ENCODE measurements at regions not wholly inside any gene's neighbourhood (a gene's known extent, or its start where the extent isn't known, plus 50 kb on each side); places are given as distances from the start of the nearest gene placed in this dataset.

- intact Hi-C loops (cut with DNase I): no loop called here
- no peaks in the 10 kb centered on the region for H3K4me1 ChIP-seq
- H3K36me3 ChIP-seq: no peaks in the 10 kb centered on the region
- no peaks in the 10 kb centered on the region for H3K27me3 ChIP-seq
- no peaks in the 10 kb centered on the region for H3K9me3 ChIP-seq
- H3K4me3 ChIP-seq (replicated peaks in 1 of 3): no peak overlapping the region
- DNase-seq: no peak
- no peak overlapping the region for H3K27ac ChIP-seq
- TF ChIP-seq, protein P1, sequence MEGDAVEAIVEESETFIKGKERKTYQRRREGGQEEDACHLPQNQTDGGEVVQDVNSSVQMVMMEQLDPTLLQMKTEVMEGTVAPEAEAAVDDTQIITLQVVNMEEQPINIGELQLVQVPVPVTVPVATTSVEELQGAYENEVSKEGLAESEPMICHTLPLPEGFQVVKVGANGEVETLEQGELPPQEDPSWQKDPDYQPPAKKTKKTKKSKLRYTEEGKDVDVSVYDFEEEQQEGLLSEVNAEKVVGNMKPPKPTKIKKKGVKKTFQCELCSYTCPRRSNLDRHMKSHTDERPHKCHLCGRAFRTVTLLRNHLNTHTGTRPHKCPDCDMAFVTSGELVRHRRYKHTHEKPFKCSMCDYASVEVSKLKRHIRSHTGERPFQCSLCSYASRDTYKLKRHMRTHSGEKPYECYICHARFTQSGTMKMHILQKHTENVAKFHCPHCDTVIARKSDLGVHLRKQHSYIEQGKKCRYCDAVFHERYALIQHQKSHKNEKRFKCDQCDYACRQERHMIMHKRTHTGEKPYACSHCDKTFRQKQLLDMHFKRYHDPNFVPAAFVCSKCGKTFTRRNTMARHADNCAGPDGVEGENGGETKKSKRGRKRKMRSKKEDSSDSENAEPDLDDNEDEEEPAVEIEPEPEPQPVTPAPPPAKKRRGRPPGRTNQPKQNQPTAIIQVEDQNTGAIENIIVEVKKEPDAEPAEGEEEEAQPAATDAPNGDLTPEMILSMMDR (IDR thresholded peaks at IDR 0.05): no peak
- TF ChIP-seq POLR2A (IDR thresholded peaks at IDR 0.05): no peak
- WGBS, 2 donors: 93 to 94% methylated on average over 1 of the region's 1 CpG
Measured at GRCh38 chr3:36229496-36229895, 150.8 kb upstream of the STAC start.

- intact Hi-C loops (cut with DNase I): no loop called here
- no peaks in the 10 kb centered on the region for H3K9me3 ChIP-seq
- no peaks in the 10 kb centered on the region for H3K4me1 ChIP-seq
Measured at GRCh38 chr3:36232797-36233489, 147.4 kb upstream of the STAC start.

GRCh38 chr3:36244728-36245127 is 135.6 kb upstream of the STAC start:
- H3K36me3 ChIP-seq: no peaks in the 10 kb centered on the region
- no peaks in the 10 kb centered on the region for H3K4me1 ChIP-seq

More at GRCh38 chr3:36232797-36233489, 147.4 kb upstream of the STAC start:
- TF ChIP-seq, protein P1 (IDR thresholded peaks at IDR 0.05): no peak
- no peak for TF ChIP-seq POLR2A (IDR thresholded peaks at IDR 0.05)
- Histone ChIP-seq H3K27me3 (no peaks in the 10 kb centered on the region), H3K27ac (no peak overlapping the region), H3K4me3 (replicated peaks in 1 of 3) (no peak overlapping the region), H3K36me3 (no peaks in the 10 kb centered on the region)
- no peak for DNase-seq

DNA sequence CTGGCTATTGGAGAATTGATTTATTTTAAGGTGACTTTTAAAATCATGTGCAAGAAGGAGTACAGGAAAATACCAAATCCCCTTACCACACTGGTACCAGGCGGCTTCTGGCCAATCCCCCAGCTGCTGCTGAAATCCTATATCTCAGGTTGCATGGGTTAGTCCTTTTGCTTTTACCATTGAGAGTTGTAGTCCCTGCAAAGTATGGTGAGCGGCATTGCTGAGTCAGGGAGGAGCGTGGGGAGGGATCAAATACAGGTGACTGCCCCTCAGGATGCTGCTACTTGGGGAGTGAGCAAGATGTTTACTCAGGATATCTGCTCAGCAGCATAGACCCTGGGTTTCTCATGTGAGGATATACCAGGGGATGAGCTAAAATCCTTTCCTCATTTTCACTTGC is 131.9 kb upstream of the STAC start:
- no peaks in the 10 kb centered on the region for H3K4me1 ChIP-seq
- H3K27me3 ChIP-seq: no peaks in the 10 kb centered on the region
- H3K27ac ChIP-seq: no peak overlapping the region
- H3K36me3 ChIP-seq: no peaks in the 10 kb centered on the region
- DNase-seq: no peak
- TF ChIP-seq, protein P1 (IDR thresholded peaks at IDR 0.05): no peak
- TF ChIP-seq POLR2A (IDR thresholded peaks at IDR 0.05): no peak
- no peaks in the 10 kb centered on the region for H3K9me3 ChIP-seq
- no peak overlapping the region for H3K4me3 ChIP-seq (replicated peaks in 1 of 3)
- intact Hi-C loops (cut with DNase I): no loop called here
- WGBS, 2 donors: 83% methylated on average over 3 of the region's 3 CpGs

More at GRCh38 chr3:36244728-36245127, 135.6 kb upstream of the STAC start:
- H3K27me3 ChIP-seq: no peaks in the 10 kb centered on the region
- H3K4me3 ChIP-seq (replicated peaks in 1 of 3): no peak overlapping the region
- no peaks in the 10 kb centered on the region for H3K9me3 ChIP-seq
- TF ChIP-seq, protein P1 (IDR thresholded peaks at IDR 0.05): no peak
- TF ChIP-seq POLR2A (IDR thresholded peaks at IDR 0.05): no peak
- 90 to 100% methylated on average over 1 of the region's 1 CpG for WGBS, 2 donors
- no peak overlapping the region for H3K27ac ChIP-seq
- no peak for DNase-seq
- intact Hi-C loops (cut with DNase I): no loop called here

DNA sequence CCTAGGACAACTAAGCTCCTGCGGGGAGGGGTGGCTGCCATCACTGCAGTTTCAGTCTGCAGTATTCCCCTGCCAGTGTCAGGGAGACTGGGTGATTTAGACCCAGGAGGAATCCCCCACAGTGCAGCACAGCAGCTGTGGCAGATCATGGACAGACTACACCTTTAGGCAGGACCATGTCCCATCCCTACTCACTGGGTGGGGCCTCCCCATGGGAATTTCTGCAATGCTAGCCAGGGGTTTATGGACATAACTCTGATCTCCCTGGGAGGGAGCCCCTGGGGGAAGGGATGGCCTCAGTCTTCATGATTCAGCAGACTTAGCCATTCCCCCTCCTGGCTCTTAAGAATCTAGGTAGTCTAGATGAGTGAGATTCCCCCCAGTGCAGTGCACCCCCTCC is 130.1 kb upstream of the STAC start:
- H3K4me1 ChIP-seq: no peaks in the 10 kb centered on the region
- TF ChIP-seq, protein P1 (IDR thresholded peaks at IDR 0.05): no peak
- no peak for TF ChIP-seq POLR2A (IDR thresholded peaks at IDR 0.05)
- H3K27ac ChIP-seq: no peak overlapping the region
- no peaks in the 10 kb centered on the region for H3K36me3 ChIP-seq
- no peaks in the 10 kb centered on the region for H3K9me3 ChIP-seq
- intact Hi-C loops (cut with DNase I): no loop called here
- H3K27me3 ChIP-seq: no peaks in the 10 kb centered on the region
- no peak for DNase-seq
- H3K4me3 ChIP-seq (replicated peaks in 1 of 3): no peak overlapping the region
- WGBS, 2 donors: 88 to 100% methylated on average over 1 of the region's 1 CpG
